ENCODE measurements at regions not wholly inside any gene's neighbourhood (a gene's known extent, or its start where the extent isn't known, plus 50 kb on each side); places are given as distances from the start of the nearest gene placed in this dataset.

GRCh38 chr6:170117111-170117972, 173.5 kb downstream of the DLL1 start:
- no peak for DNase-seq (ENCODE audit: low read depth)
- TF ChIP-seq CTCF (conservative IDR thresholded peaks at IDR 0.05; ENCODE audit: control insufficient read depth, insufficient read depth, low read depth, low read length) = no peak
- no peak overlapping the region for H3K4me3 ChIP-seq (ENCODE audit: control insufficient read depth, low read depth, low read length)

GRCh38 chr6:170116636-170117035, 174.2 kb downstream of the DLL1 start:
- TF ChIP-seq CTCF (conservative IDR thresholded peaks at IDR 0.05; ENCODE audit: control insufficient read depth, insufficient read depth, low read depth, low read length) = no peak
- no peak for DNase-seq (ENCODE audit: low read depth)
- H3K4me3 ChIP-seq (ENCODE audit: control insufficient read depth, low read depth, low read length) = no peak overlapping the region

- DNase-seq (ENCODE audit: low read depth) = no peak
- TF ChIP-seq CTCF (conservative IDR thresholded peaks at IDR 0.05; ENCODE audit: control insufficient read depth, insufficient read depth, low read depth, low read length) = no peak
- H3K4me3 ChIP-seq (ENCODE audit: control insufficient read depth, low read depth, low read length) = no peak overlapping the region
Measured at GRCh38 chr6:170114956-170115855, 175.7 kb downstream of the DLL1 start.

- no peak for DNase-seq (ENCODE audit: low read depth)
- TF ChIP-seq CTCF (conservative IDR thresholded peaks at IDR 0.05; ENCODE audit: control insufficient read depth, insufficient read depth, low read depth, low read length) = no peak
- no peak overlapping the region for H3K4me3 ChIP-seq (ENCODE audit: control insufficient read depth, low read depth, low read length)
Measured at GRCh38 chr6:170114187-170114945, 176.5 kb downstream of the DLL1 start.

DNA sequence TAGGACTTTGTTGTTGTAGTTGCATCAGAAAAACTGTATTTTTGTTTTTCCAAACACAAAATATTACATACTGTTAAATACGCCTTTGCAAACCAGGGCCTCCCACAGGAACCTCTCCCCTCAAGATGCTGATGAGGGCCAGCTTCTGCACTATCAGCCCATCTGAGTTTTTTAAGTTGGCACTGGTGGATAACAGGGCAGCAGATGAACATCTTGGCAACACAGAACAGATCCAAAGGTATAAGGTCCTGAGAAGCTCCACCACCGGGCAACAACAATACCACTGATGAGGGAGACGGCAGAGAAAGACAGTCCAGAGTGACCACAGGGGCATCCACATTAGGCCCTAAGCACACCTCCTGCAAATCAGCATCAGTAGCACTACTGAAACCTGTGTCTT, 177.7 kb downstream of the DLL1 start:
- no peak for TF ChIP-seq CTCF (conservative IDR thresholded peaks at IDR 0.05; ENCODE audit: control insufficient read depth, insufficient read depth, low read depth, low read length)
- DNase-seq (ENCODE audit: low read depth) = no peak
- no peak overlapping the region for H3K4me3 ChIP-seq (ENCODE audit: control insufficient read depth, low read depth, low read length)

- H3K4me3 ChIP-seq (ENCODE audit: control insufficient read depth, low read depth, low read length) = no peak overlapping the region
- TF ChIP-seq CTCF (conservative IDR thresholded peaks at IDR 0.05; ENCODE audit: control insufficient read depth, insufficient read depth, low read depth, low read length) = no peak
- no peak for DNase-seq (ENCODE audit: low read depth)
Measured at GRCh38 chr6:170112583-170112860, 178.4 kb downstream of the DLL1 start.

Measured in fibroblast of mammary gland (primary cell).